Loucy (cell line): ENCODE measurements at regions not wholly inside any gene's neighbourhood (a gene's known extent, or its start where the extent isn't known, plus 50 kb on each side); places are given as distances from the start of the nearest gene placed in this dataset.

ENCODE experiments used
- H2AFZ ChIP-seq: fragments of 200-600 bp; sonication (generic); 2 replicates; pipeline ENCODE4 v1.6.0; 2016; ENCODE audit warnings: antibody characterized with exemption, mild to moderate bottlenecking, low read length, moderate library complexity
- H3F3A ChIP-seq: fragments of 200-600 bp; 2 replicates; pipeline ENCODE4 v1.6.0; 2016; ENCODE audit warnings: antibody characterized with exemption, low read depth, mild to moderate bottlenecking
- H3K27me3 ChIP-seq: fragments of 200-600 bp; sonication (generic); 2 replicates; pipeline ENCODE4 v1.6.1; 2014; ENCODE audit warnings: low read length, mild to moderate bottlenecking; ENCODE audit not compliant: insufficient read depth, poor library complexity, severe bottlenecking
- H3K36me3 ChIP-seq: fragments of 200-600 bp; sonication (generic); 2 replicates; pipeline ENCODE4 v1.6.1; 2016; ENCODE audit warnings: low read length; ENCODE audit not compliant: insufficient read depth
- H3K4me1 ChIP-seq: fragments of 200-600 bp; sonication (generic); 2 replicates; pipeline ENCODE4 v1.5.1; 2014; ENCODE audit warnings: low read length, mild to moderate bottlenecking; ENCODE audit not compliant: insufficient read depth, poor library complexity, severe bottlenecking
- H3K4me2 ChIP-seq: fragments of 200-600 bp; sonication (generic); 2 replicates; pipeline ENCODE4 v1.6.0; 2014; ENCODE audit warnings: antibody characterized with exemption, low read length, low read depth, mild to moderate bottlenecking; ENCODE audit not compliant: poor library complexity, severe bottlenecking
- H3K4me3 ChIP-seq: fragments of 200-600 bp; sonication (generic); 2 replicates; pipeline ENCODE4 v1.5.1; 2014; ENCODE audit warnings: low read length, mild to moderate bottlenecking, mixed read lengths; ENCODE audit not compliant: poor library complexity, severe bottlenecking
- H3K79me2 ChIP-seq: fragments of 200-600 bp; sonication (generic); 2 replicates; pipeline ENCODE4 v1.6.1; 2014; ENCODE audit warnings: low read length; ENCODE audit not compliant: insufficient read depth
- H3K9ac ChIP-seq: fragments of 200-600 bp; sonication (generic); 2 replicates; pipeline ENCODE4 v1.6.0; 2014; ENCODE audit warnings: mild to moderate bottlenecking, low read depth, low read length, moderate library complexity; ENCODE audit not compliant: poor library complexity, severe bottlenecking
- H3K9me2 ChIP-seq: fragments of 200-600 bp; sonication (generic); replicated peaks from 2 replicates; pipeline ENCODE4 v1.6.1; 2016; ENCODE audit warnings: low read depth, low read length, mixed read lengths
- H3K9me3 ChIP-seq: fragments of 200-600 bp; sonication (generic); 2 replicates; pipeline ENCODE4 v1.6.1; 2014; ENCODE audit warnings: mild to moderate bottlenecking, antibody characterized with exemption, low read length, low read depth; ENCODE audit not compliant: insufficient read depth
- H4K20me1 ChIP-seq: fragments of 200-600 bp; sonication (generic); 2 replicates; pipeline ENCODE4 v1.6.0; 2014; ENCODE audit warnings: antibody characterized with exemption, low read length, mild to moderate bottlenecking; ENCODE audit not compliant: insufficient read depth, poor library complexity, severe bottlenecking
- CTCF ChIP-seq: fragments of 200-600 bp; sonication (generic); conservative IDR thresholded peaks from 2 replicates; pipeline ENCODE4 v1.5.1; 2014; ENCODE audit warnings: mild to moderate bottlenecking, antibody characterized with exemption, low read length
- EZH2phosphoT487 ChIP-seq: fragments of 200-600 bp; IDR thresholded peaks from 2 replicates; pipeline ENCODE4 v1.6.1; 2018; ENCODE audit warnings: antibody characterized with exemption, mild to moderate bottlenecking, moderate library complexity, borderline replicate concordance

GRCh38 chr7:42674541-42674940, 237.3 kb downstream of the C7orf25 start:
- Histone ChIP-seq H3K36me3 (no peaks in the 10 kb centered on the region), H4K20me1 (no peaks in the 10 kb centered on the region), H3F3A (no peaks in the 10 kb centered on the region), H3K4me1 (peaks cover 16% of the 10 kb centered on the region), H3K9me3 (no peaks in the 10 kb centered on the region), H3K4me3 (no peak overlapping the region), H3K27me3 (no peaks in the 10 kb centered on the region), H3K9me2 (no peaks in the 10 kb centered on the region), H3K4me2 (no peak overlapping the region), H3K79me2 (no peaks in the 10 kb centered on the region), H2AFZ (no peak overlapping the region), H3K9ac (no peak overlapping the region)
- TF ChIP-seq EZH2phosphoT487 (no peak), CTCF (no peak)

GRCh38 chr7:42673951-42674350, 237.9 kb downstream of the C7orf25 start:
- Histone ChIP-seq H3K4me1 (peaks cover 16% of the 10 kb centered on the region), H2AFZ (no peak overlapping the region), H3F3A (no peaks in the 10 kb centered on the region), H4K20me1 (no peaks in the 10 kb centered on the region), H3K27me3 (no peaks in the 10 kb centered on the region), H3K4me2 (no peak overlapping the region), H3K9me2 (no peaks in the 10 kb centered on the region), H3K79me2 (no peaks in the 10 kb centered on the region), H3K9me3 (no peaks in the 10 kb centered on the region), H3K4me3 (no peak overlapping the region), H3K36me3 (no peaks in the 10 kb centered on the region), H3K9ac (no peak overlapping the region)
- TF ChIP-seq EZH2phosphoT487, result no peak

GRCh38 chr7:42672339-42672999, 239.4 kb downstream of the C7orf25 start:
- Histone ChIP-seq H2AFZ (no peak overlapping the region; the same call in 1 of the 2 replicates), H3K9ac (no peak overlapping the region), H3K4me2 (no peak overlapping the region), H3K27me3 (no peaks in the 10 kb centered on the region), H3K9me3 (no peaks in the 10 kb centered on the region), H3K4me1 (peaks cover 6% of the 10 kb centered on the region), H3K9me2 (no peaks in the 10 kb centered on the region), H4K20me1 (no peaks in the 10 kb centered on the region), H3K4me3 (no peak overlapping the region), H3K79me2 (no peaks in the 10 kb centered on the region), H3F3A (no peaks in the 10 kb centered on the region), H3K36me3 (no peaks in the 10 kb centered on the region)
- no peak for TF ChIP-seq EZH2phosphoT487
- no peak for TF ChIP-seq CTCF

GRCh38 chr7:42671627-42672026, 240.2 kb downstream of the C7orf25 start:
- Histone ChIP-seq H3K27me3 (no peaks in the 10 kb centered on the region), H2AFZ (no peak overlapping the region), H3K4me2 (no peak overlapping the region)

More at GRCh38 chr7:42671627-42672026, 240.2 kb downstream of the C7orf25 start:
- TF ChIP-seq CTCF (no peak), EZH2phosphoT487 (no peak)
- Histone ChIP-seq H3K36me3 (no peaks in the 10 kb centered on the region), H3K9me3 (peaks cover 7% of the 10 kb centered on the region), H4K20me1 (no peaks in the 10 kb centered on the region), H3K9ac (no peak overlapping the region), H3F3A (no peaks in the 10 kb centered on the region), H3K79me2 (no peaks in the 10 kb centered on the region), H3K4me3 (no peak overlapping the region), H3K4me1 (no peaks in the 10 kb centered on the region), H3K9me2 (no peaks in the 10 kb centered on the region)
